GM12892 (cell line): ENCODE measurements at regions not wholly inside any gene's neighbourhood (a gene's known extent, or its start where the extent isn't known, plus 50 kb on each side); places are given as distances from the start of the nearest gene placed in this dataset.

Source experiments
- POLR2AphosphoS5 ChIP-seq: IDR thresholded peaks from 2 replicates; pipeline ENCODE4 v1.6.1; 2011; ENCODE audit warnings: low read depth, low read length, control low read depth
- TAF1 ChIP-seq: IDR thresholded peaks from 2 replicates; pipeline ENCODE4 v1.6.1; 2011; ENCODE audit warnings: low read depth, mild to moderate bottlenecking, control low read depth, low read length, borderline replicate concordance

GRCh38 chr12:58026426-58026825 is 85.1 kb downstream of the ATP23 start:
- no peak for TF ChIP-seq TAF1
- TF ChIP-seq POLR2AphosphoS5 = no peak
